ENCODE measurements at regions not wholly inside any gene's neighbourhood (a gene's known extent, or its start where the extent isn't known, plus 50 kb on each side); places are given as distances from the start of the nearest gene placed in this dataset.

DNA sequence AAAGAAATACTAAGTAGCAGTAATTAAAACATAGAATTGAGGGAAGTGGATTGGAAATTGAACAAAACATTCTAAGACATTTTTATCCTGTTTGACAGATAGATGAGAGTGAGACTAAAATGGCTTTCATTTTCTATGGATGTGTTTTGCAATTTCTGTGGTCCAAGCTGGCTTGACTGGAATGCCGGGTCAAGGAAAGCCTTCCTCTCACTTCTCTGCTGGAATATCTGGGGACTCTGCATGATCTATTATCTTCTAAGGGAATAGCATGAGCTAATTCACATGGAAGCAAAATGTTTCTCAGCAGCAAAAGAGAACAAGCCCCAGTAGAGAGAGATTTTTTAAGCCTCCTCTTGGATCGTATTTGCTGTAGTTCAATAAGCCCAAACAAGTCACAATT lies 407.9 kb upstream of the ATXN7L3B start:
- H3K9ac ChIP-seq (ENCODE audit: low read length in 3 of 3) = no peak overlapping the region
- DNase-seq (no peak), FAIRE-seq (no peak)
- no peak overlapping the region for H3K4me3 ChIP-seq (ENCODE audit: low read length in 3 of 3)
- no peaks in the 10 kb centered on the region for H3K27me3 ChIP-seq (ENCODE audit: control insufficient read depth, insufficient read depth, low read length)
- no peaks in the 10 kb centered on the region for H3K4me1 ChIP-seq (ENCODE audit: control insufficient read depth in 2 of 3, insufficient read depth in 2 of 3, low read depth in 1 of 3, low read length in 3 of 3)
- H3K9me3 ChIP-seq (ENCODE audit: control insufficient read depth in 2 of 3, insufficient read depth in 1 of 3, low read length in 3 of 3) = no peaks in the 10 kb centered on the region
- TF ChIP-seq, protein P1, sequence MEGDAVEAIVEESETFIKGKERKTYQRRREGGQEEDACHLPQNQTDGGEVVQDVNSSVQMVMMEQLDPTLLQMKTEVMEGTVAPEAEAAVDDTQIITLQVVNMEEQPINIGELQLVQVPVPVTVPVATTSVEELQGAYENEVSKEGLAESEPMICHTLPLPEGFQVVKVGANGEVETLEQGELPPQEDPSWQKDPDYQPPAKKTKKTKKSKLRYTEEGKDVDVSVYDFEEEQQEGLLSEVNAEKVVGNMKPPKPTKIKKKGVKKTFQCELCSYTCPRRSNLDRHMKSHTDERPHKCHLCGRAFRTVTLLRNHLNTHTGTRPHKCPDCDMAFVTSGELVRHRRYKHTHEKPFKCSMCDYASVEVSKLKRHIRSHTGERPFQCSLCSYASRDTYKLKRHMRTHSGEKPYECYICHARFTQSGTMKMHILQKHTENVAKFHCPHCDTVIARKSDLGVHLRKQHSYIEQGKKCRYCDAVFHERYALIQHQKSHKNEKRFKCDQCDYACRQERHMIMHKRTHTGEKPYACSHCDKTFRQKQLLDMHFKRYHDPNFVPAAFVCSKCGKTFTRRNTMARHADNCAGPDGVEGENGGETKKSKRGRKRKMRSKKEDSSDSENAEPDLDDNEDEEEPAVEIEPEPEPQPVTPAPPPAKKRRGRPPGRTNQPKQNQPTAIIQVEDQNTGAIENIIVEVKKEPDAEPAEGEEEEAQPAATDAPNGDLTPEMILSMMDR (IDR thresholded peaks at IDR 0.05; ENCODE audit: borderline replicate concordance, extremely low read depth, insufficient read depth) = no peak
- no peak overlapping the region for H3K27ac ChIP-seq (ENCODE audit: low read depth in 2 of 2, low read length in 2 of 2)
- intact Hi-C loops (cut with DNase I) = no loop called here
- H3K36me3 ChIP-seq (ENCODE audit: control insufficient read depth in 2 of 3, insufficient read depth in 3 of 3, low read length in 3 of 3) = no peaks in the 10 kb centered on the region

DNA sequence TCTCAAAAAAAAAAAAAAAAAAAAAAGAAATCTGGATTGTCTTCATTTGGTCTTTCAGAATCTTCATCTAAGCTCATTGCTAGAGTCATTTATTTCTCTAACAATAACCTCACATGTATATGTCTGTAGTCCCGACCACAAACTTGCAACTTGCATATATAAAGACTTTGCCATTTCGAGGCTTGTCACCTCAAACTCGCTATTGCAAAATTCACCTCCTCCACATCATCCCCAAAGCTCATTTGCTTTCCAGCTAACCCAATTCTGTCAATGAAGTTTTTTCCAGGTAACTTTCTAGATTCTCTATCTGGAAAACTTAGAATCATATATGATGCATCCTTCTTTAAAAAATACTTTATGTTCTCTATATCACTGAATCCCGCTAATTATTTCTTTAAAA lies 393.2 kb upstream of the ATXN7L3B start:
- H3K27me3 ChIP-seq (ENCODE audit: control insufficient read depth, insufficient read depth, low read length) = no peaks in the 10 kb centered on the region
- H3K27ac ChIP-seq (ENCODE audit: low read depth in 2 of 2, low read length in 2 of 2) = no peak overlapping the region
- intact Hi-C loops (cut with DNase I) = no loop called here
- H3K9me3 ChIP-seq (ENCODE audit: control insufficient read depth in 2 of 3, insufficient read depth in 1 of 3, low read length in 3 of 3) = no peaks in the 10 kb centered on the region
- H3K4me1 ChIP-seq (ENCODE audit: control insufficient read depth in 2 of 3, insufficient read depth in 2 of 3, low read depth in 1 of 3, low read length in 3 of 3) = no peaks in the 10 kb centered on the region
- no peaks in the 10 kb centered on the region for H3K36me3 ChIP-seq (ENCODE audit: control insufficient read depth in 2 of 3, insufficient read depth in 3 of 3, low read length in 3 of 3)
- H3K9ac ChIP-seq (ENCODE audit: low read length in 3 of 3) = no peak overlapping the region
- TF ChIP-seq, protein P1 (IDR thresholded peaks at IDR 0.05; ENCODE audit: borderline replicate concordance, extremely low read depth, insufficient read depth) = no peak
- FAIRE-seq (no peak), DNase-seq (no peak)
- H3K4me3 ChIP-seq (ENCODE audit: low read length in 3 of 3) = no peak overlapping the region

DNA sequence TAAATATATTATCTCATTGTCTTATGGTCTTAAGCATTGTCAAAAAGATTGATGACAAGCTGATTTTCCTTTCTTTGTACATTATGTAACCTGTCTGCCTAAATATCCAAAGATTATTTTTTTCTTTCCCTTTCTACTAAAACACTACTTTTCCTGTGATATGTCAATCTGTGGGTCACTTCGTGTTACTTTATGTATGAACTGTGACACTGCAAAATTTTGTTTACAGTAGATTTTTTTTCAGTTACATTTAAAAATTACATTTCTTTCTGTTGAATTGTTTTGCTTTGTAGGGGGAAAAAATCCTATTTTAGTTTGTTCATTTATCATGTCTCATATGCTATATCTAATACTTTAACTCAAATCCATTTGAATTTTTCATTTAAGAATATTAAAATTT lies 392.3 kb upstream of the ATXN7L3B start:
- H3K4me1 ChIP-seq (ENCODE audit: control insufficient read depth in 2 of 3, insufficient read depth in 2 of 3, low read depth in 1 of 3, low read length in 3 of 3) = no peaks in the 10 kb centered on the region
- no peaks in the 10 kb centered on the region for H3K27me3 ChIP-seq (ENCODE audit: control insufficient read depth, insufficient read depth, low read length)
- H3K9ac ChIP-seq (ENCODE audit: low read length in 3 of 3) = no peak overlapping the region
- H3K4me3 ChIP-seq (ENCODE audit: low read length in 3 of 3) = no peak overlapping the region
- DNase-seq (no peak), FAIRE-seq (no peak)
- TF ChIP-seq, protein P1 (IDR thresholded peaks at IDR 0.05; ENCODE audit: borderline replicate concordance, extremely low read depth, insufficient read depth) = no peak
- H3K27ac ChIP-seq (ENCODE audit: low read depth in 2 of 2, low read length in 2 of 2) = no peak overlapping the region
- H3K36me3 ChIP-seq (ENCODE audit: control insufficient read depth in 2 of 3, insufficient read depth in 3 of 3, low read length in 3 of 3) = no peaks in the 10 kb centered on the region
- no peaks in the 10 kb centered on the region for H3K9me3 ChIP-seq (ENCODE audit: control insufficient read depth in 2 of 3, insufficient read depth in 1 of 3, low read length in 3 of 3)
- intact Hi-C loops (cut with DNase I) = no loop called here

DNA sequence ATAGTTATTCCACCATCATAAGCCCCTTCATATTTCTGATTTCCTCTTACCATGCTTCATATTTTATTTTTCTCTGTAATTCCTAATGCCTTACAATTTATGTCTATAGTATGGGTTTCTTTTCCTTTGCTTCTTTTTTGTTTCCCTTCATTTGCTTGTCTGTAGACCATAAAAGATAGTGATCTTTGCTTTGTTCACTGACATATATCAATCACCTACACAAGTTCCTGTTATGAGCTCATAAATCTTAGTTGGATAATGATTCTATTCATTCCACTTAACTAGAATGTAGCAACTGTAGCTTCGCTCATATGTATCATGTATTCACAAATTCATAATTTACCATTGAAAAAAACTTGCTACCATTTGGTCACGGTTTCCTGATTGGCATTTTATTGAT lies 388.8 kb upstream of the ATXN7L3B start:
- Histone ChIP-seq H3K36me3 (ENCODE audit: control insufficient read depth in 2 of 3, insufficient read depth in 3 of 3, low read length in 3 of 3) (no peaks in the 10 kb centered on the region), H3K9ac (ENCODE audit: low read length in 3 of 3) (no peak overlapping the region), H3K9me3 (ENCODE audit: control insufficient read depth in 2 of 3, insufficient read depth in 1 of 3, low read length in 3 of 3) (no peaks in the 10 kb centered on the region), H3K4me3 (ENCODE audit: low read length in 3 of 3) (no peak overlapping the region), H3K4me1 (ENCODE audit: control insufficient read depth in 2 of 3, insufficient read depth in 2 of 3, low read depth in 1 of 3, low read length in 3 of 3) (no peaks in the 10 kb centered on the region), H3K27ac (ENCODE audit: low read depth in 2 of 2, low read length in 2 of 2) (no peak overlapping the region), H3K27me3 (ENCODE audit: control insufficient read depth, insufficient read depth, low read length) (no peaks in the 10 kb centered on the region)
- TF ChIP-seq, protein P1 (IDR thresholded peaks at IDR 0.05; ENCODE audit: borderline replicate concordance, extremely low read depth, insufficient read depth) = no peak
- DNase-seq (no peak), FAIRE-seq (no peak)
- intact Hi-C loops (cut with DNase I) = no loop called here

Measured in kidney (tissue), 13 donors.